Activated T-cell treated with anti-CD3 and anti-CD28 coated beads, Interleukin-2, amount 50 U/mL, for 4 hours (primary cell): ENCODE measurements at regions not wholly inside any gene's neighbourhood (a gene's known extent, or its start where the extent isn't known, plus 50 kb on each side); places are given as distances from the start of the nearest gene placed in this dataset.

Source experiments
- ATAC-seq, 2 donors: fragments of 200-7000 bp; cut with Tn5 transposase; one replicate each; pipeline ENCODE4 v1.10.0; 2021
- DNase-seq: peaks from one replicate; pipeline ENCODE4 v3.0.0-alpha.2; 2020
- H3K27me3 Mint-ChIP-seq: one replicate; pipeline ENCODE4 v1.8.0; 2021; ENCODE audit warnings: low read depth, mixed read lengths
- H3K36me3 Mint-ChIP-seq: one replicate; pipeline ENCODE4 v1.8.0; 2022; ENCODE audit warnings: mixed read lengths; ENCODE audit not compliant: insufficient read depth
- H3K4me1 Mint-ChIP-seq: one replicate; pipeline ENCODE4 v1.8.0; 2021; ENCODE audit warnings: low read depth, mixed read lengths
- H3K4me3 Mint-ChIP-seq: one replicate; pipeline ENCODE4 v1.8.0; 2021; ENCODE audit warnings: mild to moderate bottlenecking, moderate library complexity, mixed read lengths
- H3K9me3 Mint-ChIP-seq: one replicate; pipeline ENCODE4 v1.8.0; 2021; ENCODE audit warnings: mixed read lengths

DNA sequence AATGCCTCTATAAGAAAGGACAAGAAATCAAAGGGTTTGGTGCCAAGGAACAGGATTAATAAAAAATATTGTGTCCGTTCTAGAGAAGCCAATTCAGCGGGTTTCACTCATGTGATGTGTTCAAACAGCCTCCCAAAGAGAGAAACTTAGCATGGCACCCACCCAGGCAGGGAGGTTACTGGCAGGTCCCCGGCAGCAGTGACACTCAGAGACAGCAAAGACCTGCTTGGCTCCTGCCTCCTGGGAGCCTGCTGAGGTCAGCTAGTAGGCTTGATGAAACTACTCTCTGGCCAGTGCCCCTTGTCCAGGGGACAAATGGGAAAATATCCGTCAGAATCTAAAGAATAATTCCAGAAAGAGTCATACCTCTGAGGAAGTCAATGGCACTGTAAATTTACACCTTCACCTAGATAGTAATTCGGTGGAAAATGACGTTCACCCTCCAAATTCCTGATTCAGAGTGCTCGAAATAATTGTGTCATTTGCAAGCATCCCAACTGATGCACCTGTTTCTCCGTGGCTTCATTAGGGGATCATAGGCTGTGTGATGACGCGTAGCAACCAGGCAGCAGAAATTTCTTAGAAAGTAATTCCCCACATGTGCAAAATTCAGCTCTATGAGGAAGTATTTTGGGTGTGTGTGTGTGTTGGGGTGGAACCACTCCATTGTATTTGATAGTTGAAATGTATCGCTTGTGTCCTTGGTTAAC lies 481.5 kb upstream of the ZFHX3 start:
- no peak for ATAC-seq
- no peaks in the 10 kb centered on the region for H3K36me3 Mint-ChIP-seq
- no peaks in the 10 kb centered on the region for H3K27me3 Mint-ChIP-seq
- peaks cover 3% of the 10 kb centered on the region for H3K9me3 Mint-ChIP-seq
- no peaks in the 10 kb centered on the region for H3K4me1 Mint-ChIP-seq
- no peak overlapping the region for H3K4me3 Mint-ChIP-seq
- no peak for DNase-seq

DNA sequence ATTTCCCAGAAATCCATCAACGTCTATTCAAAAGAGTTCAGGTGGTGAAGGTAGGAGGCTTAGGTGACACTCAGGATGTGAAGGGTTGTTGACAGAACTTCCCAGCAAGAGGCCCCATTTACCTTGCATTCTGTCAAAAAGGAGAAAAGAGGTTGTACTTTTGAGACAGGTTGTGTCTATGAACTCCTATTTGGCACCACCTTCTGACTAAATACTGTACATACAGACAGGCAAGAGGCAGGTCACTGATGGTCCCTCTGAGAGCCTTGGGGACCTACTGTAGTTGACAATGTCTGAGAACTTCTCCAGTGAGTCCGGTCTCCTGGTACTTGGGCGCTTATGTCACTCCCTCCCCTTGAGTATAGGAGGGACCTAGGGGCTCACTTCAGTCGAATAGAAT lies 479.3 kb upstream of the ZFHX3 start:
- H3K4me1 Mint-ChIP-seq = no peaks in the 10 kb centered on the region
- DNase-seq = no peak
- ATAC-seq = no peak
- no peaks in the 10 kb centered on the region for H3K36me3 Mint-ChIP-seq
- H3K4me3 Mint-ChIP-seq = no peak overlapping the region
- no peaks in the 10 kb centered on the region for H3K27me3 Mint-ChIP-seq
- H3K9me3 Mint-ChIP-seq = no peaks in the 10 kb centered on the region

DNA sequence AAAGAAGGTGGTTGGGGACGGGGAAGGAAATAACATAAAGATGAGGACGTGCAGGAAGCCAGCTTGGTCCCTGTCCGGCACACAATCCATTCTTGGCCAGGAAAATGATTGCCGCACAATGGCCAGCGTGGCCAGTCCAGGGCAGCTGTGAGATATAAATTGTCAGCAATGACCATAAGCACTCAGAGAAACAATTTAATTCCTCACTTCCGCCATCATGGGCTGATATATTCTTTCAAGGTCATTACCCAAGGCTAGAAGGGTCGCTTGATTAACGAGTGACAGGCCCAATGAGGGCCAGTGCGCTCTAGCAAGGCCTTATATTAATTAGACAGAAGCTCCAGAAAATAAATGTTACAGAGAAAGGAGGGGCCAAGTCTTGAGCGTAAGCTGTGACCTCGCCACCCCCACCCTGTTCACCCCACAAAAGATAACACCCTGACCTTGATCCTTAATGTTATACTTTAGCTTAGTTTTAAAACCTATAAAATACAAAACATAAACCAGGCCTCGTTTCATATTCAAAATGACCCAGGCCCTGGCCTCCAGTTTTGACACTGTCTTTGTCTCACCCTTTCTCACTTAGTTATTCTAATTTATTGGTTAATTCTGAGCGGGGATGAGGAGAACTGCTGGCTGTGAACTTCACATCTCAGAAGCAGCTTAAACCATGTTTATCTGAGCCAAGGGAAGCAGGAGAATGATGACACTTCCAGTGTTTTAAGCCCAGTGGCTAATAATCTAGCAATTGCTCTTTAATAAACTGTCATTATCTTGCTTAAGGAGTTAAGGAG lies 478.3 kb upstream of the ZFHX3 start:
- Mint-ChIP-seq H3K9me3 (no peaks in the 10 kb centered on the region), H3K4me3 (no peak overlapping the region), H3K36me3 (no peaks in the 10 kb centered on the region), H3K27me3 (no peaks in the 10 kb centered on the region), H3K4me1 (no peaks in the 10 kb centered on the region)
- DNase-seq = no peak
- ATAC-seq = no peak

DNA sequence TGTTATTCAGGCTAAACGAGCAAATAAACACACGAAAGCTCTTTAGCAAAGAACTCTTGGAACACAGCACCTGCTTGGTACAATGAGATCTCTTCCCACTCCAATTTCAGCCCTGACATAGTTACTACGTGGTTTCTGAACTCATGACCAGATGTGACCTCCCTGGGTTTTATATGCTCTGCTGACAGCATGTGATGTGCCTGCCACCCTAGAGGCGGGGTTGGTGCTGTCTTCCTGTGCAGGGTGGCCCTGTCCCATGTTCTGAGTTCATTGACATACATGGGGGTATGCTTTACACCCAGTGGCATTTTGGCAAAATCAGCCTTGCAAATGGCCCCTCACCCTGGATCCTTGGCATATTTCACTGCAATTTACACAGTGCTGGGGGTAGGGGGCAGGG lies 475.3 kb upstream of the ZFHX3 start:
- DNase-seq (no peak), ATAC-seq (no peak)
- no peaks in the 10 kb centered on the region for H3K36me3 Mint-ChIP-seq
- H3K9me3 Mint-ChIP-seq = no peaks in the 10 kb centered on the region
- no peaks in the 10 kb centered on the region for H3K4me1 Mint-ChIP-seq
- H3K4me3 Mint-ChIP-seq = no peak overlapping the region
- no peaks in the 10 kb centered on the region for H3K27me3 Mint-ChIP-seq

DNA sequence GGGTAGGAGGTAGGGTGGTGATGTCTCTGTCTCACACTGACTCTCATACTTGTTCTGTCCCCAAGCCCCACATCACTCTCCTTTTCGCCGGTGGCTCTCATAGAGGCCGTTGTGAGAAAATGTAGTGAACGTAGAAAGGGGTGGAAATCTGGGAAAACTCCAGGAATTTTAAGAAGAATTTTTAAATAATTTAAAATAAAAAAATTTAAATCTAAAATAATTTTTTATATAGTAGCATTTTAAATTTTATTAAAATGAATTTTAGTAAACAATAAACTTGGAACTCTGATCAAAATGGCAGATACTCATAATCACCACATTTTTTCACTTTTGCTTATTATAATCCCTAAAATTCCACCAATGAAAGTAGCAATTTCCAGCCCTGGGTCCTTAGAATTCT lies 473.6 kb upstream of the ZFHX3 start:
- no peaks in the 10 kb centered on the region for H3K27me3 Mint-ChIP-seq
- DNase-seq (no peak), ATAC-seq (no peak)
- H3K4me3 Mint-ChIP-seq = no peak overlapping the region
- H3K9me3 Mint-ChIP-seq = peaks cover 3% of the 10 kb centered on the region
- no peaks in the 10 kb centered on the region for H3K36me3 Mint-ChIP-seq
- no peaks in the 10 kb centered on the region for H3K4me1 Mint-ChIP-seq

DNA sequence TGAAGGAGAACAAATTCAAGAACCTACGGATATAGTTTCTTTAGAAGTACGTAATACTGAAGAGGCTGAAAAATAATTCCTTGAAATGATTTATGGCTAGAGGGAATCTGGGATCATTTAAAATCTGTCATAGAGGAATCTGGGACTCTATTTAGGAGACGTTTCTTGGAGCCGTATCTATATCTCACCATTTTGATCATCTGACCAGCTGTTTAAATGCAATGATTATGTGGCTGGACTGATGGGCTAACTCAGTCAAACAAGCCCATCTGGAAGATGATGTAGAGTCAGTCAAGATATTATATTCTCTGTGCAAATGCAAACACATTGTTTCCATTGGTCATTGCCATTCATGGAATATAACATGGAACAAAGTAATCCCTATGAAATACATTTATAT lies 467.7 kb upstream of the ZFHX3 start:
- no peaks in the 10 kb centered on the region for H3K4me1 Mint-ChIP-seq
- H3K36me3 Mint-ChIP-seq = no peaks in the 10 kb centered on the region
- H3K4me3 Mint-ChIP-seq = no peak overlapping the region
- ATAC-seq (no peak), DNase-seq (no peak)
- H3K9me3 Mint-ChIP-seq = peaks cover 8% of the 10 kb centered on the region
- peaks cover 2% of the 10 kb centered on the region for H3K27me3 Mint-ChIP-seq

DNA sequence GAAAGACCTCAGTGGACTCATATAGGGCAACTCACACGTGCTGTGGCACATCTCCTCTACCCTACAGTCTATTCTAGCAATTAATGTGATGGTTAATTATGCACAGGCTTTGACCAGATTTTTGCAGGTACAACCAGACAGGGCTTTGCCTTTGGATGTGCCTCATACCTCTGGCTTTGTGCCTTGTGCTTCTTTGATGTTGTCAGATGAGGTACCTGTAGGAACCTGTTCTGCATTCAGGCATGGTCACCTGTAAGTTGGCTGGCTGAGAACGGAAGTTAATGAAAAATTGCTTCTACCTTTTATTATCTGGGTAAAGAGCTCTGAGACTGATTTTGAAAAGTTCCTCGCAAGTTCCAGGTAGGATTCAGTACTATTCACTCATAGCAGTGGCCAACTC lies 462.9 kb upstream of the ZFHX3 start:
- Mint-ChIP-seq H3K36me3 (no peaks in the 10 kb centered on the region), H3K4me1 (no peaks in the 10 kb centered on the region), H3K4me3 (no peak overlapping the region), H3K9me3 (peaks cover 5% of the 10 kb centered on the region), H3K27me3 (peaks cover 2% of the 10 kb centered on the region)
- DNase-seq (no peak), ATAC-seq (no peak)

DNA sequence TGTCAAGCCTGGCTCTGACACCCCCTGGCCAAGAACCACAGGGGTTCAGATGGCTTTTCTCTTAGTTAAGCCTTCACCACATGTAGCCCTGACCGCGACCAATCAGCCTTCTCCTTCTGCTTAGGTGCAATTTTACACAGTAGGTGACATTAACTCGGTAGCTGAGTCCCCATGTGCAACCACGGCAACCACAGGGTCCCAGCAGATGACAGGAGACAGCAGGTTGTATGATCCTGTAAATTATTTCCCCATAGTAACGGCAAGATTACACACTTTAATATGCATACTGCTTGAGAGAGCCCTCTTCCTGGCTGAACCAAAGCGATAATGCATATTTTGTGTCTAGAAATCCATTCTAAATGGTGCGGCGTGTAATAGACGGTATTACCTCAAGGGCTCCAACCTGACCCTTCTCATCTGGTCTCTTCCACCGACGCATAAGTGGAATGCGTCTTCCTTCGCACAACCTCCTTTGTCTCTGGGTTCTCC lies 458.7 kb upstream of the ZFHX3 start:
- H3K27me3 Mint-ChIP-seq = no peaks in the 10 kb centered on the region
- no peaks in the 10 kb centered on the region for H3K9me3 Mint-ChIP-seq
- H3K36me3 Mint-ChIP-seq = no peaks in the 10 kb centered on the region
- no peaks in the 10 kb centered on the region for H3K4me1 Mint-ChIP-seq
- no peak overlapping the region for H3K4me3 Mint-ChIP-seq
- no peak for DNase-seq
- no peak for ATAC-seq

DNA sequence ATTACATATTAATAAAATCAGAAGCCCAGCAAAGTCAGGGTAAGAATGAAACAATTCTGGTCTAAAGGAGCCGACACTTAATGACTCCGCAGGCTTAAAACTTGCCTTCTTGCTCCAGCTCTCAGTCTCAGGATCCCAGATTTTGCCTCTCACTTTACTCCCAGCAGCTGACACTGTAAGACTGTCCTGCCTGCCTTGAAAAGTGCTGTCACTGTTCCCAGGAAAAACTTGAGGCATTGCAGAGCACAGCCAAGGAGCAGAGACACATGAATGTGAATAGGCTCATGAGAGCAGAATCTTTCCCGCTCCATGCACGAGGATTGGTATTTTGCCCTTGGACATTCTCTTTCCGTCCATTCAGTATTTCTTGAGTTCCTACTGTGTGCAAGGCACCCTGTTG lies 457.6 kb upstream of the ZFHX3 start:
- Mint-ChIP-seq H3K36me3 (no peaks in the 10 kb centered on the region), H3K4me3 (no peak overlapping the region), H3K4me1 (no peaks in the 10 kb centered on the region), H3K9me3 (no peaks in the 10 kb centered on the region), H3K27me3 (no peaks in the 10 kb centered on the region)
- DNase-seq (no peak), ATAC-seq (no peak)

DNA sequence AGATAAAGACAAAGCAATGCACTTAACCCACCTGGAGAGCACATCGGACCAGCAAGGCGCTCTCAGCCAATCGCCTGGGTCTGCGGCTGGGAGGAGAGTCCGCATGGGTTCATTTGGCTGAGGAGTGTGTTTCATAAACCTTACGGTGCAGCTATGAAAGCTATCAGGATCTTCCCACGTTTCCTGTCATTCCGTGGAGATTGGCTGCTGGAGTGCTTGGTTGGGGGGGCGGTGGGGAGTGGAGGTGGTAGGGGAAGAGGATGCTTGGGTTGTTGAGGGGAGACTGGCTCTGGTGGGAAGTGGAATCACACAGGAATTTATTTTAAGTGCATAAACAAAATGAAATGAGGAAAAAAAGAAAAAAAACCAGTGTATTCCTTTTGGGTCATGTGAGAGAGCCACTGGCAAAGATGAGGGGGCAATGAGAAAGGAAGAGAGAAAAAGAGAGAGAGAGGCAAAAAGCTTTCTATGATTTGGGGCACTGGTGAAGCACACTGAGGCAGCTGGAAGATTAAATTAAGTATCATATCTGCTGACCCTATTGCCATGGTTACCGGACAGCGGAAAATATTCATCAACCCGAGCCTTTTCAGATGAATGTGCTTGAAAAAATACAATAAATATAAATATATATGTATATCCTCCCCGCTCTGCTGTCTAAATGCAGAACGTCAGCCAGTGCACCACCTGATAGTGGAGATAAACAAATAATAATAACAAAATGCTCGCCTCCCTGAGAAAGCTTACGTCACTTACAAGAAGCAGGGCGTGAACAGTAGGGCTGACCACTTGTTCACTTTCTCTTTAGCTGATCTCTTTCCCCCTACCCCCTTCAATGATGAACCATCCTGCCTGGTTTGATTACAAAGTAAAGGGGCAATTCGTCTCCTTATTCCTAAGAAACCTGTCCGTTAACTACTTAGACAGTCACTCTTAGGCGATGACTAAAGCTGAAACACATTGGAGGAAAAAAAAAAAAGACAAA lies 457.0 kb upstream of the ZFHX3 start:
- H3K4me1 Mint-ChIP-seq = no peaks in the 10 kb centered on the region
- ATAC-seq (no peak), DNase-seq (no peak)
- no peaks in the 10 kb centered on the region for H3K9me3 Mint-ChIP-seq
- no peaks in the 10 kb centered on the region for H3K27me3 Mint-ChIP-seq
- H3K36me3 Mint-ChIP-seq = no peaks in the 10 kb centered on the region
- H3K4me3 Mint-ChIP-seq = no peak overlapping the region

DNA sequence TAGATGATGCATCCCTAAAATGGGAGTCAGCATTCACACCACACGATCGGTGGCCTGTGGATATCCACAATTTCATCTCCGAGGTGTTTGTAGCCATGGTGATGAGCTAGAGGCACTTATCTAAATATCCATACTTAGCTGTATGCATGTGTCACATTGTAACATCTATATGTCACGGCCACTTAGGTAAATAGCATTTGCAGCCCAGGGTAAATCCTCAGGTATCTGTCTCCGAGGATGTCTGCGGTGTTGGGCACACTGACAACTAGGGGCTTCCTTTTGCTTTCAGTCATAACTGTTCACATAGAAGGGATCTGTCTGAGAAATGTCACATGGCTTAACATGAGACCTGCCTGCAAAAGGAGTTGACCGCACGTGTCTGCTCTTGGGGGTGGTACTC lies 455.2 kb upstream of the ZFHX3 start:
- Mint-ChIP-seq H3K4me1 (no peaks in the 10 kb centered on the region), H3K9me3 (no peaks in the 10 kb centered on the region), H3K4me3 (no peak overlapping the region)

DNA sequence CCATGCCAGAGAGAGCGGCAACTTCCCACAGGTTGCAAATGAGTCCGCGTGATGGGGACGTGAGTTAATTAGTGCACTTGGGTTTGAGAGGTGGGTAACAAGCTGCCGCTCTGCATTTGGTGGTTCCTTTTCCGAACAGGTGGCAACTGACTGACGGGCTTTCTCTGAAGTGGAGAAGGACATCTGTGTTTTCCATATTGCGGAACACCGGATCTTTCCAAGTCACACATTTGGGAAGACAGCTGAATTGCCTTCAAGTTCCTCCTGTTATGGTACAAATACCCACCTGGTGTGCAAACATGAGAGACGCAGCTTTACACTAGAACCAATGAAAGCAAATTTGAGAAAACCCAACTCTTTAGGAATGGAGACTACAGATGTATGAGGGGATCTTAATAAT lies 451.3 kb upstream of the ZFHX3 start:
- DNase-seq (no peak), ATAC-seq (no peak)
- Mint-ChIP-seq H3K27me3 (no peaks in the 10 kb centered on the region), H3K36me3 (no peaks in the 10 kb centered on the region), H3K4me3 (no peak overlapping the region), H3K9me3 (peaks cover 5% of the 10 kb centered on the region), H3K4me1 (no peaks in the 10 kb centered on the region)

More for the DNA sequence above, 455.2 kb upstream of the ZFHX3 start:
- H3K27me3 Mint-ChIP-seq = no peaks in the 10 kb centered on the region
- no peaks in the 10 kb centered on the region for H3K36me3 Mint-ChIP-seq
- ATAC-seq (no peak), DNase-seq (no peak)

DNA sequence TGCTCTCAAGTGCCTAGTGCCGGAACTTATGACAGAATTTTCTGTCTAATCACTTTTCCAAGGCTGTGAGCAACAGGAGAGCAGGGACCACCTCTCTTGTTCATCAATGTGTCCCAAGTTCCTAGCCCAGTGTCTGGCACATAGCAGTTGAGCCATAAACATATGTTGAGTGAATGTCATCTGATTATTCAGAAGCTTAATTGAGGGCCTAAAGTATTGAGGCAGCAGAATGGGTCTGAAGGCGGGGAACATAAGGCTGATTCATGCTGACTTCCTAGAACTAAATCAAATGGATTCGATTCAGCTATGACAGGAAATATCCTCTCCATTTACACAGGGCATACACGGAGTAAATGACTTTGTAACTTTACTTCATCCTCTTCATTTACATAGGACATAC lies 438.0 kb upstream of the ZFHX3 start:
- DNase-seq = no peak
- H3K4me3 Mint-ChIP-seq = no peak overlapping the region
- no peak for ATAC-seq
- no peaks in the 10 kb centered on the region for H3K9me3 Mint-ChIP-seq
- peaks cover 13% of the 10 kb centered on the region for H3K27me3 Mint-ChIP-seq
- H3K4me1 Mint-ChIP-seq = peaks cover 5% of the 10 kb centered on the region
- no peaks in the 10 kb centered on the region for H3K36me3 Mint-ChIP-seq

DNA sequence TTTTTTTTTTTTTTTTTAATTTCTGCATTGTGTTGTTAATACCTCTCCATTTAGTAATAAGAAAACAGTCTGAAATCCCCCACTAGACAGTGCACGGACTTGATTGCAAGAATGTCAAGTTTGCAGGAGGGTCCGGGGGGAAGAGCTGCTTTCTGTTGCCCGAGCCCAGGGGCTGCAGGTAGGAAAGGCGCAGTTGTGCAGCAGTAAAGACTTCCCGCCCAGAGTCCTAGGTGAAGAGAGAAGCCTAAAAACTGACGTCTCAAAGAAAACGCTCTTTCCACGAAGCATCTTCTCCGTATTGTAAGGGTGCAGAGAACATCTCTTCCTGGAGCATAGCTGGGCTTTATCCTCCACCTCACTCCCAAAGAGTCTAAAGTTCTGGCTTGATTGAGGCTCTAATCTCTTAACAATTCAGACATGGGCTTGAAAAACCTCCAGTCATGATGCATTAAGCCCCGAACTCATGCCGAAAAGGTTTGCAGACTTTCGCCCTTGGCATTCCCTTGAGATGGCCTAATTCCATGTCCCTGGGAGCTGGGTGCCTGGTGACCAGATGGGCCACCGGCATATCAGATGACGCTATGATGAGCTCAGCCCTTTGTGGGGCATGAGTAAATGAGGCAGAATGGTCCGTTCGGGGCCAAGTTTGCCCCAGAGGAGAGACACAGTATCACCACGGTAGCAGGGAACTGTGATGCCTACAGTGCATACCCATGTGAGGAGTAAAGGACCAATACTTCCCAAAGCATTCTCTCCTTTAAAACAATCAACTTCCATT lies 436.2 kb upstream of the ZFHX3 start:
- DNase-seq (no peak), ATAC-seq (no peak)
- Mint-ChIP-seq H3K27me3 (peaks cover 13% of the 10 kb centered on the region), H3K36me3 (no peaks in the 10 kb centered on the region), H3K4me1 (peaks cover 5% of the 10 kb centered on the region), H3K9me3 (no peaks in the 10 kb centered on the region), H3K4me3 (no peak overlapping the region)
